Neural cell (in vitro differentiated cells): ENCODE measurements at regions not wholly inside any gene's neighbourhood (a gene's known extent, or its start where the extent isn't known, plus 50 kb on each side); places are given as distances from the start of the nearest gene placed in this dataset.

Source experiments
- H2AFZ ChIP-seq: fragments of 200-600, 300-800 bp; sonication (generic), shearing (Covaris generic); 2 replicates; pipeline ENCODE4 v1.6.0; 2014; ENCODE audit warnings: low read depth, mild to moderate bottlenecking, antibody characterized with exemption, low read length, moderate library complexity
- H3F3A ChIP-seq: fragments of 200-600 bp; shearing (Covaris generic); 2 replicates; pipeline ENCODE4 v1.6.1; 2016; ENCODE audit warnings: mild to moderate bottlenecking, moderate library complexity, mixed read lengths, antibody characterized with exemption, low read length; ENCODE audit not compliant: insufficient read depth, poor library complexity, severe bottlenecking
- H3K27ac ChIP-seq: fragments of 200-600, 300-800 bp; sonication (generic), shearing (Covaris generic); 2 replicates; pipeline ENCODE4 v1.5.1; 2014; ENCODE audit warnings: mild to moderate bottlenecking, low read length, moderate library complexity
- H3K27me3 ChIP-seq: fragments of 300-800, 200-600 bp; sonication (generic), shearing (Covaris generic); 2 replicates; pipeline ENCODE4 v1.6.0; 2014; ENCODE audit warnings: mild to moderate bottlenecking, low read depth, low read length, moderate library complexity; ENCODE audit not compliant: insufficient read depth
- H3K36me3 ChIP-seq: fragments of 300-800, 200-600 bp; sonication (generic), shearing (Covaris generic); 2 replicates; pipeline ENCODE4 v1.5.1; 2014; ENCODE audit warnings: mild to moderate bottlenecking, antibody characterized with exemption, low read length, moderate library complexity; ENCODE audit not compliant: insufficient read depth
- H3K4me2 ChIP-seq: fragments of 300-800, 200-600 bp; sonication (generic), shearing (Covaris generic); 2 replicates; pipeline ENCODE4 v1.6.0; 2014; ENCODE audit warnings: mild to moderate bottlenecking, low read length
- H3K4me3 ChIP-seq: fragments of 300-800, 200-600 bp; sonication (generic), shearing (Covaris generic); 2 replicates; pipeline ENCODE4 v1.5.1; 2014; ENCODE audit warnings: mild to moderate bottlenecking, low read length, moderate library complexity
- H3K79me2 ChIP-seq: fragments of 200-600 bp; shearing (Covaris generic); replicated peaks from 2 replicates; pipeline ENCODE4 v1.6.0; 2014; ENCODE audit warnings: mild to moderate bottlenecking, low read length, moderate library complexity; ENCODE audit not compliant: insufficient read depth
- H3K9ac ChIP-seq: fragments of 300-800, 200-600 bp; sonication (generic), shearing (Covaris generic); 2 replicates; pipeline ENCODE4 v1.6.1; 2016; ENCODE audit warnings: mild to moderate bottlenecking, low read length, mixed read lengths
- H3K9me2 ChIP-seq: fragments of 200-600 bp; shearing (Covaris generic); 2 replicates; pipeline ENCODE4 v1.6.1; 2016; ENCODE audit warnings: mild to moderate bottlenecking, low read length, mixed read lengths; ENCODE audit not compliant: insufficient read depth
- H3K9me3 ChIP-seq: fragments of 200-600, 300-800 bp; sonication (generic), shearing (Covaris generic); 2 replicates; pipeline ENCODE4 v1.6.1; 2016; ENCODE audit warnings: mild to moderate bottlenecking, mixed run types, low read length, moderate library complexity, mixed read lengths
- H4K20me1 ChIP-seq: fragments of 200-600 bp; shearing (Covaris generic); 2 replicates; pipeline ENCODE4 v1.6.1; 2016; ENCODE audit warnings: mild to moderate bottlenecking, mixed run types; ENCODE audit not compliant: insufficient read depth
- EP300 ChIP-seq: fragments of 450-650 bp; conservative IDR thresholded peaks from 2 replicates; pipeline ENCODE4 v1.6.1; 2014; ENCODE audit warnings: antibody characterized with exemption, mild to moderate bottlenecking, moderate library complexity; ENCODE audit not compliant: poor library complexity, severe bottlenecking
- EZH2 ChIP-seq: fragments of 200-600, 300-800 bp; shearing (Covaris generic), sonication (generic); IDR thresholded peaks from 2 replicates; pipeline ENCODE4 v1.6.1; 2014; ENCODE audit warnings: antibody characterized with exemption, low read length, borderline replicate concordance, mild to moderate bottlenecking; ENCODE audit not compliant: insufficient read depth, poor library complexity, severe bottlenecking
- MXI1 ChIP-seq: fragments of 450-650 bp; conservative IDR thresholded peaks from 2 replicates; pipeline ENCODE4 v1.6.1; 2014; ENCODE audit warnings: antibody characterized with exemption, mild to moderate bottlenecking; ENCODE audit not compliant: poor library complexity, severe bottlenecking
- POLR2AphosphoS5 ChIP-seq: IDR thresholded peaks from 2 replicates; pipeline ENCODE4 v1.6.1; 2012
- RAD21 ChIP-seq: fragments of 450-650 bp; conservative IDR thresholded peaks from 2 replicates; pipeline ENCODE4 v1.6.1; 2014; ENCODE audit warnings: antibody characterized with exemption, mild to moderate bottlenecking, moderate library complexity
- SMC3 ChIP-seq: fragments of 450-650 bp; conservative IDR thresholded peaks from 2 replicates; pipeline ENCODE4 v1.6.1; 2014; ENCODE audit warnings: antibody characterized with exemption, mild to moderate bottlenecking, moderate library complexity; ENCODE audit not compliant: poor library complexity
- TAF1 ChIP-seq: IDR thresholded peaks from 2 replicates; pipeline ENCODE4 v1.6.1; 2012; ENCODE audit warnings: low read depth
- TF ChIP-seq, protein P1 (sequence below): IDR thresholded peaks from 2 replicates; pipeline ENCODE4 v1.6.1; 2012; ENCODE audit warnings: borderline replicate concordance
- TF ChIP-seq, protein P2 (sequence below): fragments of 450-650 bp; IDR thresholded peaks from 2 replicates; pipeline ENCODE4 v1.5.1; 2014; ENCODE audit warnings: antibody characterized with exemption, mild to moderate bottlenecking, moderate library complexity; ENCODE audit not compliant: poor library complexity, severe bottlenecking

DNA sequence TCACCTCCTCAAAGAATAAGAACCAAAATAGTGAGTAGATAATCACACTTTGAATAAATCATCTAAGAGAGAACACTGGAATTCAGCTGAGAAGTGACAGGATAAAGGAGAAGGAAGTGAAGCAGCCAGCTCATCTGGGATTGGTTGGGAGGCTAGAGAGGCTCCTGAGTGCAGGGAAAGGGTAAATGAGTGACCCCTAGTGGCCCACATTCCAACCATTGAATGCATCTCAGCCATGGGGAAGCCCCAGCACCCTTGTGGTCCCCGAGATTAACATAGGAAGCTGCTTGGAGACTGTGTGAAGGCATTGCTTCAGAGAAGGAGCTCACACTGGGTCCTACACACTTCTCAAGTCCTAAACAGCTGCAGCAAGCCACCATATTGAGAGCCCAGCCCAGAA, 82.3 kb downstream of the JRKL start:
- no peaks in the 10 kb centered on the region for H3K9me2 ChIP-seq
- H3K9ac ChIP-seq, result no peak overlapping the region
- H3K79me2 ChIP-seq, result no peaks in the 10 kb centered on the region
- H3K9me3 ChIP-seq, result no peaks in the 10 kb centered on the region
- no peak overlapping the region for H3K4me2 ChIP-seq
- no peak overlapping the region for H3K27ac ChIP-seq
- no peaks in the 10 kb centered on the region for H4K20me1 ChIP-seq
- H3F3A ChIP-seq, result no peaks in the 10 kb centered on the region
- H3K27me3 ChIP-seq, result no peaks in the 10 kb centered on the region
- H2AFZ ChIP-seq, result no peak overlapping the region
- H3K36me3 ChIP-seq, result no peaks in the 10 kb centered on the region
- no peak overlapping the region for H3K4me3 ChIP-seq
- TF ChIP-seq EP300 (no peak), POLR2AphosphoS5 (no peak), EZH2 (no peak), RAD21 (no peak)
- TF ChIP-seq, protein P1, sequence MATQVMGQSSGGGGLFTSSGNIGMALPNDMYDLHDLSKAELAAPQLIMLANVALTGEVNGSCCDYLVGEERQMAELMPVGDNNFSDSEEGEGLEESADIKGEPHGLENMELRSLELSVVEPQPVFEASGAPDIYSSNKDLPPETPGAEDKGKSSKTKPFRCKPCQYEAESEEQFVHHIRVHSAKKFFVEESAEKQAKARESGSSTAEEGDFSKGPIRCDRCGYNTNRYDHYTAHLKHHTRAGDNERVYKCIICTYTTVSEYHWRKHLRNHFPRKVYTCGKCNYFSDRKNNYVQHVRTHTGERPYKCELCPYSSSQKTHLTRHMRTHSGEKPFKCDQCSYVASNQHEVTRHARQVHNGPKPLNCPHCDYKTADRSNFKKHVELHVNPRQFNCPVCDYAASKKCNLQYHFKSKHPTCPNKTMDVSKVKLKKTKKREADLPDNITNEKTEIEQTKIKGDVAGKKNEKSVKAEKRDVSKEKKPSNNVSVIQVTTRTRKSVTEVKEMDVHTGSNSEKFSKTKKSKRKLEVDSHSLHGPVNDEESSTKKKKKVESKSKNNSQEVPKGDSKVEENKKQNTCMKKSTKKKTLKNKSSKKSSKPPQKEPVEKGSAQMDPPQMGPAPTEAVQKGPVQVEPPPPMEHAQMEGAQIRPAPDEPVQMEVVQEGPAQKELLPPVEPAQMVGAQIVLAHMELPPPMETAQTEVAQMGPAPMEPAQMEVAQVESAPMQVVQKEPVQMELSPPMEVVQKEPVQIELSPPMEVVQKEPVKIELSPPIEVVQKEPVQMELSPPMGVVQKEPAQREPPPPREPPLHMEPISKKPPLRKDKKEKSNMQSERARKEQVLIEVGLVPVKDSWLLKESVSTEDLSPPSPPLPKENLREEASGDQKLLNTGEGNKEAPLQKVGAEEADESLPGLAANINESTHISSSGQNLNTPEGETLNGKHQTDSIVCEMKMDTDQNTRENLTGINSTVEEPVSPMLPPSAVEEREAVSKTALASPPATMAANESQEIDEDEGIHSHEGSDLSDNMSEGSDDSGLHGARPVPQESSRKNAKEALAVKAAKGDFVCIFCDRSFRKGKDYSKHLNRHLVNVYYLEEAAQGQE, result no peak

DNA sequence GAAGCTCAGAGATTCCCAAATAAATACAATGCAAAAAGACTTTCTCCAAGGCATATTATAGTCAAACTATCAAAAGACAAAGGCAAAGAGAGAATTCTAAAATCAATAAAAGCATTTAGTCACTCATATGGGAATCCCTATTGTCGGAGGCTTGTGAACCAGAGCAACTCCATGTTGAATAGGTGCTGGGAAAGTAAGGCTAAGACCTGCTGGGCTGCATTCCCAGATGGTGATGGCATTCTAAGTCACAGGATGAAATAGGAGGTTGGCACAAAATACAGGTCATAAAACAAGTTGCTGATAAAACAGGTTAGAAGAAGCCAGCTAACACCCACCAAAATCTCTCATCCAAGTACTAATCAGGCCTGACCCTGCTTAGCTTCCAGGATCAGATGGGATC, 84.5 kb downstream of the JRKL start:
- Histone ChIP-seq H3K79me2 (no peaks in the 10 kb centered on the region), H3K9me3 (no peaks in the 10 kb centered on the region), H3K36me3 (no peaks in the 10 kb centered on the region), H3K9ac (no peak overlapping the region), H3K27me3 (no peaks in the 10 kb centered on the region), H3K4me2 (no peak overlapping the region), H2AFZ (no peak overlapping the region), H3F3A (no peaks in the 10 kb centered on the region), H3K27ac (no peak overlapping the region), H3K9me2 (no peaks in the 10 kb centered on the region), H4K20me1 (no peaks in the 10 kb centered on the region), H3K4me3 (no peak overlapping the region)
- TF ChIP-seq, protein P2, sequence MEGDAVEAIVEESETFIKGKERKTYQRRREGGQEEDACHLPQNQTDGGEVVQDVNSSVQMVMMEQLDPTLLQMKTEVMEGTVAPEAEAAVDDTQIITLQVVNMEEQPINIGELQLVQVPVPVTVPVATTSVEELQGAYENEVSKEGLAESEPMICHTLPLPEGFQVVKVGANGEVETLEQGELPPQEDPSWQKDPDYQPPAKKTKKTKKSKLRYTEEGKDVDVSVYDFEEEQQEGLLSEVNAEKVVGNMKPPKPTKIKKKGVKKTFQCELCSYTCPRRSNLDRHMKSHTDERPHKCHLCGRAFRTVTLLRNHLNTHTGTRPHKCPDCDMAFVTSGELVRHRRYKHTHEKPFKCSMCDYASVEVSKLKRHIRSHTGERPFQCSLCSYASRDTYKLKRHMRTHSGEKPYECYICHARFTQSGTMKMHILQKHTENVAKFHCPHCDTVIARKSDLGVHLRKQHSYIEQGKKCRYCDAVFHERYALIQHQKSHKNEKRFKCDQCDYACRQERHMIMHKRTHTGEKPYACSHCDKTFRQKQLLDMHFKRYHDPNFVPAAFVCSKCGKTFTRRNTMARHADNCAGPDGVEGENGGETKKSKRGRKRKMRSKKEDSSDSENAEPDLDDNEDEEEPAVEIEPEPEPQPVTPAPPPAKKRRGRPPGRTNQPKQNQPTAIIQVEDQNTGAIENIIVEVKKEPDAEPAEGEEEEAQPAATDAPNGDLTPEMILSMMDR, result no peak
- TF ChIP-seq SMC3 (no peak), MXI1 (no peak)

DNA sequence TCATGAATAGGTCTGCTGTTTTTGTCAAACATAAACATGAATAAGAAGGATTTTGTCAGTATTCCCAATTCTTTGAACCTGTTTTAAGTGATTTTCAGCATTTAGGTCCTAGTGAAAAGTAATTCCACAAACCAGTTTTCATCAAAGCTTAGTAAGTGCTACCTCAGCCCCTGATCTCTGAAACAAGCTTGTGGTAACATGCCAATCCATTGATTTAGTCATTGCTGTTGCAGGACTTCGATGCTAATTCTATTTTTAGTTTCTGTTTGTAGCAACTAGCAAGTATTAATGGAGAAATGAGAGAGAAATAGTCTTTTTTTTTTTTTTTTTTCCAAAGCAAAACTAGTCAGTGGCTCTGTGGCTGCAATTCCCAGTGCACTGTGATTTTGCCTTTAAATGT, 91.4 kb downstream of the JRKL start:
- Histone ChIP-seq H3K9me3 (no peaks in the 10 kb centered on the region), H3K79me2 (no peaks in the 10 kb centered on the region), H3K4me3 (no peak overlapping the region), H3K9ac (no peak overlapping the region), H3F3A (no peaks in the 10 kb centered on the region), H3K27ac (no peak overlapping the region), H2AFZ (no peak overlapping the region), H3K9me2 (no peaks in the 10 kb centered on the region), H4K20me1 (no peaks in the 10 kb centered on the region), H3K36me3 (no peaks in the 10 kb centered on the region), H3K27me3 (no peaks in the 10 kb centered on the region), H3K4me2 (no peak overlapping the region)
- TF ChIP-seq SMC3 (no peak), POLR2AphosphoS5 (no peak), TAF1 (no peak), MXI1 (no peak), RAD21 (no peak), EZH2 (no peak), EP300 (no peak)
- TF ChIP-seq, protein P2, result no peak
- TF ChIP-seq, protein P1, result no peak
